Anterior cingulate cortex (tissue), 58 donors: ENCODE measurements at regions not wholly inside any gene's neighbourhood (a gene's known extent, or its start where the extent isn't known, plus 50 kb on each side); places are given as distances from the start of the nearest gene placed in this dataset.
A peak's percentile ranks its signal among the peaks of the same experiment; 100 is the strongest.

Experiments used
- DNase-seq, 58 donors: peaks; one replicate each; lab custom pipeline; 2025; lab: John Stamatoyannopoulos, UW

- no peak for DNase-seq
These were observed 63.9 kb upstream of the RMST start for GRCh38 chr12:97398704-97399103.

GRCh38 chr12:97404093-97404492 is 58.5 kb upstream of the RMST start:
- DNase-seq = no peak

GRCh38 chr12:97404543-97404942 is 58.1 kb upstream of the RMST start:
- peak in 25 of 58 donors; percentile 0 to 41 (median 5) for DNase-seq

GRCh38 chr12:97408363-97408762 is 54.2 kb upstream of the RMST start:
- DNase-seq = no peak

GRCh38 chr12:97411341-97411740 is 51.3 kb upstream of the RMST start:
- no peak for DNase-seq
